GM18867 (cell line): ENCODE measurements at regions not wholly inside any gene's neighbourhood (a gene's known extent, or its start where the extent isn't known, plus 50 kb on each side); places are given as distances from the start of the nearest gene placed in this dataset.
"Not testable (repeated sequence)": the region's sequence is repeated elsewhere in the genome, so short reads cannot be mapped to it uniquely, and the experiment has no call there.

ENCODE experiments used
- ATAC-seq: cut with Tn5 transposase; IDR thresholded peaks from one replicate; pipeline ENCODE4 v1.9.1; 2021; ENCODE audit warnings: mild to moderate bottlenecking, moderate library complexity; ENCODE audit not compliant: unreplicated experiment

DNA sequence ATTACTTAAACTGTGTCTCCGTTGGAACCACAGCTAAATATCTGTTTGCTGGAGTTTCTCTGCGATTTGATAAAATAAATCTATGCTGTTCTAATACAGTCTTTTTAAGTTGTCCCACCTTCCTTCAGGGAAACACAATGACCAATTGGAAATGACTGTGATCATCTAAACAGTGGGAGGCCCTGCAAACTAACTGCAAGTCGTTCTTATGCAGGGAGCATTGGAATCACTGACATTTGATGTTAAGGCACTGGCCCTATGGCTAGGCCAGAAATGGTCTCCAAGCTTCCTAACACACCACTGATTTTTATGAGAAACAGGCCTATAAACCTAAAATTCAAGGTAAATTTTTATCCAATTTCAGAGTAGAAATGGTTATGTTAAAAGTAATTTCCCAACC lies 645.2 kb downstream of the LMO4 start:
- ATAC-seq, result no peak

DNA sequence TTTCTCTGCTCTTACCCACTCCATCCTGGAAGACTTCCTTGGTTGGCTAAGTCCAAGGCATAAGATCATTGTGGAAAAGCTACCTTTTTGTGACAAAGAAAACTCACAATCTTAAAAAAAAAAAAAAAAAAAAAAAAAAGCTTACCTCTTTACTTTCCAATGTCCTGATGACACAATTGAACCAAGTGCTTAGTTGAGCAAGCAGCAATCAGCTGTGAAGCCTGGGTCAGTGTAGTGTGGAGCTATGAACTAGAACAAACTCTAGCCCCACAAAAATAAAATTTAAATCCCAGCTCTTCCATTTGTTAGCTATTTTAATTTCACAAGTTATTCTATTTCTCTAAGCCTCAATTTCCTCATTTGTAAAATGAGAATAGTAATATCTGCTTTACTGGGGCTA lies 647.6 kb downstream of the LMO4 start:
- ATAC-seq, result no peak

GRCh38 chr1:87977145-87977544 lies 648.5 kb downstream of the LMO4 start:
- no peak for ATAC-seq

GRCh38 chr1:87979079-87979478 lies 650.4 kb downstream of the LMO4 start:
- ATAC-seq, result no peak

DNA sequence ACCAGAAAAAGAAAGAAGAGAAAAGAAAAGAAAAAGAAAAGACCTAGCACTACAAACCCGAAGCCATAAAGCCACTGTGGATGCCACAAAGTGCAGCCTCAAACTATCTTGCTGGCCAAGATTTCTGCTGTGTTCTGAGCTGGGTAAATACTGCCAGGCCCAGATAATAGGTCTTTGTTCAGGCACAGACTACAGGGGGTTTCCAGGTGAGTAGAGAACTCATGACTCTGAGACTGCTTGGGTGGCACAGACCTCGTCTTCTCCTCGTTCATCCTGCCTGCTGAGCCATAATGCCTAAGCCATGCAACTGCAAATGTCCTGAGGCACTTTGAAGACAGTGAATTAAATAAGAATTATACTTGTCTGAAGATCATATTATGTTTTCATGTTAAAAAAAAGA lies 651.8 kb downstream of the LMO4 start:
- ATAC-seq, result no peak

- no peak for ATAC-seq
These were observed 652.7 kb downstream of the LMO4 start for GRCh38 chr1:87981386-87981785.

DNA sequence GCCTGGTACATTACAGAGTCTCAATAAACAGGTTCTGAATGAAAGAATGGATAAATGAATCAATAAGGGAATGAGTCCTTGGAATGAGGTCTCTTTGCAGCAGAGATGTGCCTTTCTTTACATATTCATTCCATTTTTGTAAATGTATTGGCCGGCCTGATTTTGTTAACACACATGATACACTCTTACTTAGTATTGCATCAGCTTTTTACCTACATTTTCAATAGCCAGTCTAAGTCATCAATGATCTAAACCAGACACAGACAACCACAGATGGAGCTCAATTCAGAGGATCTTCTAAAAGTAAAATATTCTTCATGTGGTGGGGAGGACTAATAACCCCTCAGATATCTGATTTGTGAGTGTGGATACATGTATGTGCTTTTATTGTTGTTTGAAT lies 653.1 kb downstream of the LMO4 start:
- ATAC-seq, result no peak

- ATAC-seq, result no peak
These were observed 655.2 kb downstream of the LMO4 start for GRCh38 chr1:87983841-87984240.

DNA sequence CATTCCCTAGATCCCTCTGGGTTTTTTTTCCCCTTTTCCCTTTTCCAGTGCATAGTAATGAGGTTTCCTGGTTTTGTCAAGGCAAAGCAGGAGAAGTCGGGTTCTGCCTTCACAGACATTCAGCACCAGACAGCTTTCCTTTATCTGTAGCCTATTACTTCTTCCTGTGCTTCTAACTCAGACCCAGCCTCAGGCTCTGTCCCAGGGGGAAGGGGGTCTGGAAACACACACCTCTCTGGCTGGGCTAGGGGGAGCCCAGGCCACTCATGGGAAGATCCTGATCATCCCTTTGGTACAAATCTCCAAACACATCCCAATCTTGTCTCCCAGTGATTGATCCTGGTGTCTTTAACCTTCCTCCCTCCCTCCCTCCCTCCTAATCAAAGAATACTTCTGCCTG lies 656.4 kb downstream of the LMO4 start:
- no peak for ATAC-seq

- no peak for ATAC-seq
These were observed 657.6 kb downstream of the LMO4 start for GRCh38 chr1:87986130-87986866.

- ATAC-seq, result no peak
These were observed 660.7 kb downstream of the LMO4 start for GRCh38 chr1:87989346-87989745.

DNA sequence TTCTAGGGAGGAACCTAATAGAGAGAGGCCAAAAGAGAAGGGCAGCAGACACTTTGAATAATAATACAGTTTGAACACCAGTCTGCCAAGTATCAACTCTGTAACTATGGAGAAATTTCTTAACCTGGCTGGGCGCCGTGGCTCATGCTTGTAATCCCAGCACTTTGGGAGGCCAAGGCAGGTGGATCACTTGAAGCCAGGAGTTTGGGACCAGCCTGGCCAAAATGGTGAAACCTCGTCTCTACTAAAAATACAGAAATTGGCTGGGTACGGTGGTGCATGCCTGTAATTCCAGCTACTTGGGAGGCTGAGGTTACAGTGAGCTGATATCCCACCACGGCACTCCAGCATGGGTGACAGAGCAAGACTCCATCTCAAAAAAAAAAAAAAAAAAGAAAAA lies 663.9 kb downstream of the LMO4 start:
- not testable (repeated sequence) for ATAC-seq

- ATAC-seq, result no peak
These were observed 664.4 kb downstream of the LMO4 start for GRCh38 chr1:87993051-87993450.

- ATAC-seq, result no peak
These were observed 671.2 kb downstream of the LMO4 start for GRCh38 chr1:87999852-88000251.

- no peak for ATAC-seq
These were observed 672.8 kb downstream of the LMO4 start for GRCh38 chr1:88001460-88001859.

DNA sequence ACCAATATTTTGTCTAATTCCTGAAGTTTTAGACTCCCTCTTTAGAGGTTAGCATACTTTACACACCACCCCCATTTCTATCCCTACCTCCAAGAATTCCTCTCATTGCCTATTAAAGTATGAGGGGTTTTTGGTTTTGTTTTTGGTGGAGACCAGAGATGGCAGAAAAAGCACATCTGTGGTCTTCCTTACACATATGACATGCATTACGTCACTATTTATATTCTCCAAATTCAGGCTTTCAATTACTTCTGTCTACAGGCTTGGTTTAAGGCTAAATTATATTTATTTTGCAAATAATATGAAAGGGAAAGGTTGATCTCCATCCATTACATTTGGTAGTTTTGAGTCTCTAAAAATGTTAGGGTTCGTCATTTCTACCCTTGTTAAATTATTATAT lies 674.6 kb downstream of the LMO4 start:
- no peak for ATAC-seq

DNA sequence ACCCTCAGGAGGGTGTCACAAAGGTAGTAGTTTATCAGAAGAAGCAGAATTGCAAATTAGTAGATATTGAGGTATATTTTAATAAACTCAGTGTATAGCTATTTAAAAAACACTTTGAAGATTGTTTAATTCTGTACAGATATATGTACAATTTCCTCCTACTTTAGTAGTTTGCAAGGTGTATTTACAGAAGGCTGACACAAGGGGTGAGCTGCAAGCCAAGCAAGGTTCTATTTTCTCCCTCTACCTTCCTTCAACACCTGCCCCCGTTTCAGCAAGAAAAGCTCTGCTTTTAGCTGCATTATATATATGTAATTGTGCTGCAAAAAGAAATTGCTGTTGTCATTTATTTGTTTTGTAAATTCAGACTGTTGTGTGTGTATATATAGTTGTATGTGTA lies 674.2 kb upstream of the PKN2 start:
- no peak for ATAC-seq

DNA sequence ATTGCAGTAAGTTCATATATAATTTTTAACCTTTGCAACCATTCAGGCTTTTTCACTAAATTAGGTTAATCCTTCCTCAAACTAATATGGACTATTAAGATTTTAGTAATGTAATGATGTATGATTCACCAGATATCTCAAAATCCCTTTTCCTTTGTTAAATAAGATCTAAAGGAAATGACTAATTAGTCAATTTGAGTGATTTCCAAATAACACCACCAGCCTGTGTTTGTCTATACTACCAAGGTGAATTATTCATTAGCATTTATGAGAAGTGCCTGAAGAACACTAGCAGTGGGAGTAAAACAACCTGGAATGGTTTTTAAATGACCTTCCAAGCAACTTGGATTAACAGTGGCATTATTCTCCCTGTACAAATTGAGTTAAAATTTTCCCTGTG lies 670.6 kb upstream of the PKN2 start:
- ATAC-seq, result no peak

DNA sequence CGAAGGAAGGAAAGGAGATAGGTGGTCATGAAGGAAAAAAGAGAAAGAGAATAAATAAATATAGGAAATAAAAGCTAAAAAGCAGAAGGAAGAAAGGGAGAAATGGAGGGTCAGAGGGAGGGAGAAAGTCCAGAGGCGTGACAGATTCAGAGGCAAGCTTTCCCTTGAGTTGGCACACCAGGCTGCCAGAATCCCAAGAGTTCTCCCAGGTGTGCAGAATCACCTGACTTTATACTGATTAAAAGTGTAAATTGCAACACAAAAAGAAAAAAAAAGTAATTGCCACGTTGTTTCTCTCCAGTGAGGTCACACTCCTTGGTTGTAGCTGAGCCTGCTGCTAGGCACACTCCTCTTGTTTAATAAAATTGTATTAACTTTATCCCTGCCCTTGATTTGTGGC lies 669.9 kb upstream of the PKN2 start:
- ATAC-seq, result no peak

- ATAC-seq, result no peak
These were observed 667.1 kb upstream of the PKN2 start for GRCh38 chr1:88016947-88017346.

DNA sequence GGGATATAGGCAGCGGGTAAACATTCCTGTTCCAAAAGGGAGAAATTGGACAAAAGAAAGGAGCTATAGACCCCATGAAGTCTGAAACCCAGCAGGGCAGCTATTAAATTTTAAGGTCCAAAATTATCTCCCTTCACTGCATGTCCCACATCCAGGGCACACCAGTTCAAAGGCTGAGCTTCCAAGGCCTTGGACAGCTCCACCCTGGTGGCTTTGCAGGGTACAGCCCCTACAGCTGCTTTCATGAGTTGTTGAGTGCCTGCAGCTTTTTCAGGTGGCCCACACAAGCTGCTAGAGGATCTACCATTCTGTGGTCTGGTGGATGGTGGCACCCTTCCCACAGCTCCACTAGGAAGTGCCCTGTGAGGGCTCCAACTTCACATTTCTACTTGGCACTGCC lies 662.5 kb upstream of the PKN2 start:
- no peak for ATAC-seq

DNA sequence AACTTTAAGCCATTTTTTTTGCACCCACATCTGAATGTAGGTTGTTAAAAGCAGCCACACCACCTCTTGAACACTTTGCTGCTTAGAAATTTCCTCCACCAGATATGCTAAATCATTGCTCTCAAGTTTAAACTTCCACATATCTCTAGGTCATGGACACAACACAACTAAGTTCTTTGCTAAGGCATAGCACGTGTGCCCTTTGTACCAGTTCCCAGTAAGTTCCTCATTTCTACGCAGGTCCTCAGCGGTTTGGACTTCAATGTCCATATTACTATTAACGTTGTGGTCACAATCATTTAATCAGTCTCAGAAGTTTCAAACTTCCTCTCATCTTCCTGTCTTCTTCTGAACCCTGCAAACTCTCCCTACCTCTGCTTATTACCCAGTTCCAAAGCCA lies 661.6 kb upstream of the PKN2 start:
- no peak for ATAC-seq

- ATAC-seq, result no peak
These were observed 654.9 kb upstream of the PKN2 start for GRCh38 chr1:88029142-88029541.
